Kidney glomerular epithelial cell (primary cell): ENCODE measurements at regions not wholly inside any gene's neighbourhood (a gene's known extent, or its start where the extent isn't known, plus 50 kb on each side); places are given as distances from the start of the nearest gene placed in this dataset.

Experiments
- DNase-seq: peaks from one replicate; lab custom pipeline; 2025; lab: John Stamatoyannopoulos, UW

- no peak for DNase-seq
Measured at GRCh38 chr3:65112751-65113300, 425.0 kb upstream of the ADAMTS9 start.

DNA sequence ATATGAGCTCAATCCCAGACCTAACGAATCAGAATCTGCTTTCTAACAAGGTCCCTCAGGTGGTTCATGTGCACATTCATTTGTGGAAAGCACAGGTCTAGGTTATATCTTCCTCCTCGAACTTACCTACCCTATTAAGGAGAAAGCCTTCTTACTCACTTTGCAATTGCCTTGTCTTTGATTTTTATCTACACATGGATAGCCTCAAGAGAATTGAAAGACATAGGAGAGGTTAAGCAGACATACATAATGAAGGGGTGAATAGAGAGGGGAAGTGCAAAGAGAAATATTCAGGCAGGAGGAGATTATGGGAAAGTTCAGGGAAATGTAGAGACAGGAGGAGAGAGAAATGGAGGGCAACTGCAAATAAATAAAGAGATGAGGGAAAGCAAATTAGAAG, 422.9 kb upstream of the ADAMTS9 start:
- DNase-seq, result no peak

GRCh38 chr3:65109966-65110500, 422.2 kb upstream of the ADAMTS9 start:
- DNase-seq, result no peak

DNA sequence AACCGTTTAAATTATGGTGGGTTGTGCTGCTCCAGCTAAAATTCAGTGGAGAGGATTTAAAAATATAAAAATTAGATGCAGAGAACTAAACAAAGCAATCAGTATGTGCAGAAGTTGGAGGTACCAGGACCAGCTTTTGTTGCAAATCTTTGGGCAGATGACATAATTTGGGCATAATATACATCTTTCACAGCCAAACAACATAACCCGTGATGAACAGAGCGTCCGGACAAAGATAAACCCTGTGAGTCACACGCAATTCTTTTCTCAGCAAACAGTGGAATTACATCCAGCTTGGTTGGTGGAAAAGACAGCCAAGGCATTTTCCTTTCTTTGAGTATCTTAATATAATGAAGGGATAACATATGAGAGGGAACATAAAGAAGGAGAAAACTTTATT, 419.4 kb upstream of the ADAMTS9 start:
- DNase-seq, result no peak

GRCh38 chr3:65101450-65101849, 413.6 kb upstream of the ADAMTS9 start:
- no peak for DNase-seq

- no peak for DNase-seq
Measured at GRCh38 chr3:65098400-65098799, 410.6 kb upstream of the ADAMTS9 start.

- no peak for DNase-seq
Measured at GRCh38 chr3:65096110-65096745, 408.4 kb upstream of the ADAMTS9 start.

DNA sequence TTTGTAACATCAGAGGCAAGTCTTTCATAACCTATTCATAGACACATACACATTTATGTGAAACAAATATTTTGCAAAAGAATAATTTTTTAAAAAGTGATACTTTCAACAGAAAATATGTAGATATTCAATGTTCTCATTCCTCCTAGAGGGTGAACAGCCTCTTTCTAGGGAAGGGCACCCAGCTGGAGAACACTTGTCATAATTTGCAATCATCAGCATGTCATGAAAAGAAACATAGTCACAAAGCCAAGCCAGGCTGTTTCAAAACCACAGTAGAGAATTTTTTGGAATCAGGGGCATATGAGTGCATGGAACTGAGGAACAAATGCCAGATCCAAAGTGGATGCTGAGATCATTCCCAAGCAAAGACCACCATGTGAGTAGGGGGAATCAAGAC, 406.9 kb upstream of the ADAMTS9 start:
- DNase-seq, result no peak

DNA sequence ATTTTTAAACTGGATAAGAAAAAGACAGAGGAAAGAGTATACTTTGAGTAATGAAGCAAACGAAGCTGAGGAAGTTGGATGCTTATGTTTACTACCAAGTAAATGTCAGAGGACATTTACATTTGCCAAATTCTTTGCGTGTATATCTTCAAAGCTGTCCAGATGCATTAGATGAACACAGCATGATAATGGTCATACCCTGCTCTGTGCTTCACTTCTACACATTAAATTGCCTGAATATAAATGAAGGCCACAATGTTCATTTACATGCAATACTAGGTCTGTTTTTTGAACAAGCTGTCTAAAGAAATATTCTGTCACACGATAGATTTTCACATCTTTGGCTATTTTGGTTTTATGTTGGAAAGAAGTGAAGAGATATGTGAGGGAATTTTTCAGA, 405.8 kb upstream of the ADAMTS9 start:
- DNase-seq, result no peak

DNA sequence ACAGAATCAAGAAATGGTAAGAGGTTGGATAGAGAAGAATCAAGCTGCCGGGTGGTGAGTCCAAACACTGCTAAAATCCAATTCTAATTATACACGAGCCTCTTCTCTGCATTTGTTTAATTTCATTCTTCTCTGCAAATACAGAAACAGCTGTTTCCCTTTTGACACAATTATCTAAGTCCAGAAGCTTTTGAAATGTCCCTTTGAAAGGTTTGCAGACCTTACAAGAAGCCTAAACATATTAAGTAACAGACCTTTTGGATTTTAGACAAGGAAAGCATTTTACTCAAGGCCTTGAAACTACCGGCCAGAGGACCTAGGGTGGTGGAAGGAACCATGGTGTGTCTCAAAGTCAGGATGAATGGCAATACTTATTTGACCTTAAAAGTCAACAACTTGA, 403.8 kb upstream of the ADAMTS9 start:
- no peak for DNase-seq

GRCh38 chr3:65083240-65083639, 395.4 kb upstream of the ADAMTS9 start:
- DNase-seq, result no peak

DNA sequence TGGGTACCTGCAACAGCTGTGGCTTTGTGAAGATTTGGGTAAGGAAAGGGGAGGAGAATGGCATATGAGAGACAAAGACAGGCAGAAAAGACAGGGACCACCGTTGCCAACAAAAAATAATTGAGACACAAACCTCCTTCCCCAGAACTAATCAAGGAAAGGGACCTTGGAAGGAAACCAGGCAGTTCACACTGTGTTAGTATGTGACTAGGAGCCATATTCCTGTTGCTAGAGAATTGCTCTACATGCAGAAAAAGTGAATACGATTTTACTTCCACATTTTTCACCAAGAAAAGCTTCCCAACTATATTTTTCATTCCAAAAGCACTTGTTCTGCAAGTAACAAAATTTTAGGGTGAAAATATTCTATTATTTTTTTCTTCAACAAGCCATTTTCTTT, 393.7 kb upstream of the ADAMTS9 start:
- DNase-seq, result no peak

DNA sequence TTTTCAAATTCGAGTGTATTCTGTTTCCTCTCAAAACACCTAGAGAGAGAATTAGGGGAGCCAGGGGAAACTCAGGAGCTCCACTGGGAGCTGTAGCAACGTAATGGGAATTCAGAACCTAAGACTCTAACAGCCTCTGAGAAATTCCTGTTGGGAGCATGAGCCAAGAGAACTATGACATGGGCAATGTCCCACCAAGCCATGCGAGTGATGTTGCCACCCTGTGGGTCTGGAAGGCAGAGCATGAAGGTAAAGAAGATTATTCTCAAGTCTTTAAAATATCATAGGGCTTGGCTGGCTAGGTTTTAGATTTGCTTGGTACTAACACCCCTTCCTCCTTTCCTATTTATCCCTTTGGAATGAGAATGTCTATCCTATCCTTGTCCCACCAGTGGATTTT, 392.6 kb upstream of the ADAMTS9 start:
- peak; percentile 28 for DNase-seq

- DNase-seq, result no peak
Measured at GRCh38 chr3:65079560-65079959, 391.8 kb upstream of the ADAMTS9 start.

- DNase-seq, result no peak
Measured at GRCh38 chr3:65078748-65079147, 390.9 kb upstream of the ADAMTS9 start.

DNA sequence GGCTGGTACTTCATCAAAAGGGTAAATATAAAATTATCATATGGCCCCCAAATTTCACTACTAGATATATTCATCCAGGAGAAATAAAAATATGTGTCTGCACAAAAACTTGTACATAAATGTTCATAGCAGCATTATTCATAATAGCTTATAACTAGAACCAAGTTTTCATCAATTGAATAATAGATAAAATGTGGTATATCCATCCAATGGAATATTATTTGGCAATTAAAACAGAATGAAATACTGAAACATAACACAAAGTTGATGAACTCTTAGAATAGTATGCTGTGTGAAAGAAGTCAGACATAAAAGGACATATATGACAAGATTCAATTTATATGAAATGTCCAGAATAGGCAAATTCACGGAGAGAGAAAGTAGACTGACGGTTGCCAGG, 389.3 kb upstream of the ADAMTS9 start:
- DNase-seq, result no peak

GRCh38 chr3:65070968-65071367, 383.2 kb upstream of the ADAMTS9 start:
- no peak for DNase-seq

- no peak for DNase-seq
Measured at GRCh38 chr3:65060904-65061303, 373.1 kb upstream of the ADAMTS9 start.

GRCh38 chr3:65052101-65052500, 364.3 kb upstream of the ADAMTS9 start:
- DNase-seq, result no peak

DNA sequence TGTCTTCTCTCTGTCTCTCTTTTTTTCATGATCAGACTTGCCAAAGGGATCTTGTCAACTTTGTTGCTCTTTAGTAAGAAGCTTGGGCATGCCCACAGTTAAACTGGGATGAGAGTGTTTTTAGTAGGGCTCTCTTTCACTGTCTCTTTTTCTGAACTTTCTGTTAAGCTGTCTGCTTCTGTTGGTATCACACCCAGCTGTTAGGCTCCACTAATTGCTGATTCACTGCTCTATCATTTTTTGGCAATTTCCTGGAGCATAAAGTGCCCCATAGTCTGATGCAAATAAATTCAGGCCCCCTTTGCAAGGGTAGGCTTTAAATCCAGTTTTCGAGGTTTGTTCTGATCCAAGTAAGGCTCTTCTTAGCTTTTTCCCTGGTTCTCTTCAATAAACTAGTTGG, 360.4 kb upstream of the ADAMTS9 start:
- no peak for DNase-seq

DNA sequence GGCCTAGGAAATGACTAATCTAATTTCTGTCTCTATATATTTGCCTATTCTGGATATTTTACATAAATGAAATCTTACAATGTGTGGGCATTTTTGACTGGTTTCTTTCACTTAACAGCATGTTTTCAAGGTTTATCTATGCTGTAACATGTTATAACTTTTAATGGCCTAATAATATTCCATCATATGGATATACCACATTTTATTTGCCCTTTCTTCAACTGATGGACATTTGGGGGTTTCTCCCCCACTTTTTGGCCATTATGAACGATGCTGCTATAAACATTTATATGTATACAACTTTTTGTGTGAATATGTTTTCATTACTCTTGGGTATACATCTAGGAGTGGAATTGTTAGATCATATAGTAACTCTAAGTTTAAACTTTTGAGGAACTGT, 357.3 kb upstream of the ADAMTS9 start:
- DNase-seq, result no peak

DNA sequence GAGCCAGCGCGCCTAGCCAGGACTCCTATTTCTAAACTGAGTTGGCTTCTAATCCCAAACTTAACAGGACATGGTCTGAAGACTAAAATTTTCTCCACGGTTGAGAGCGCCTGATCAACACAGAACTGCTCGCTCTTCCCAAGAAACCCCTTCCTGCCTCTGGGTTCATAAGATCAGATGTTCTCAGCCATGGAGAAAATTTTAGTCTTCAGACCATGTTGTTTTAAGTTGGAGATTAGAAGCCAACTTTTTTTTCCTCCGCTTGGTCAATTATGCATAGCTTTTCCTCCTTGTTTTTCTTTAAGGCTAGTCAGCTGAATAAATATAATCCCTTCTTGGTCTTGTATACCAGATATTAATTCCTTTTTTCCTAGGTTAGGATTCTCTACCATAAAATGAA, 356.6 kb upstream of the ADAMTS9 start:
- peak; percentile 64 for DNase-seq

DNA sequence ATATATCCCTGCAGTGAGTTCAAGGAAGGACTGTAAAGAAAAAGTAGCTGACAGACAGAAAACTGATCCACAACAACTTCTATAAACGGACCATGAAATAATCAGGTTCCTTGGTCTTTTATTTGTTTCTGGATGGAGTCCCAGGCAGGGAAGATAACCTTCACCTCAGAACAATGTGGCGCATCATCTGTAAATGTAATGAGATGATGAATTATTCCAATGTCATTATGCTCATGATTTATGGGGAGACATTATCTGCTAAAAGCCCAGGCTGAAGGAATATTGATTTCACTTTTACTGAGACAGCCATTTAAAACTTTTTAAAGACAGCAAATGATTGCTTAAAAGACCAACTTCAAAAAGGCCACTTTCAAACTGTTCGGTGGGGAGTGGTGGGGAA, 354.9 kb upstream of the ADAMTS9 start:
- DNase-seq, result no peak

- DNase-seq, result peak; percentile 16
Measured at GRCh38 chr3:65039754-65040210, 352.0 kb upstream of the ADAMTS9 start.
